GM12878 (cell line): ENCODE measurements at regions not wholly inside any gene's neighbourhood (a gene's known extent, or its start where the extent isn't known, plus 50 kb on each side); places are given as distances from the start of the nearest gene placed in this dataset.

Experiments
- BRCA1 ChIP-seq: IDR thresholded peaks from 2 replicates; pipeline ENCODE4 v1.6.1; 2011; ENCODE audit warnings: low read depth, low read length, improper control_type of control experiment
- TBL1XR1 ChIP-seq: IDR thresholded peaks from 2 replicates; pipeline ENCODE4 v1.6.1; 2012; ENCODE audit warnings: low read depth, low read length, improper control_type of control experiment
- YY1 ChIP-seq: IDR thresholded peaks from 2 replicates; pipeline ENCODE4 v1.6.1; 2011; ENCODE audit warnings: low read depth, mild to moderate bottlenecking, low read length

DNA sequence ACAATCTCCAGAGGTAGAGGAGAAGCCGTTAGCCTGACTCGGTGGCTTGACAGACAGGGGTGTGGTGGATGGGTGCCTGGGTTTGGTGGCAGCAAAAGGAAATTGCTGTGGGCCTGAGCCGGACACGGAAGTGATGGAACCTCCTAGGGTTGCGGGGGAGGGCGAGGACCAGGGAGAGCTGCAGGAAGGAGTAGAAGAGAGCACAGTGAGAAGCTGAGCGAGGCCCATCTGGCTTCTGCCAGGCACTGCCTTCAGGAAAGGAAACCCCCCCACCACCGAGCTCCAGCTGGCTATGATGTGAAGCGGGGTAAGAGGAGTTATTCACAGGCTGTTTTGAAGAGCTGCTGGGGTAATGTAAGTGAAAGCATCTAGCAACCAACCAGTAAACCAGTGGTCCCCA, 134.6 kb downstream of the TSN start:
- TF ChIP-seq TBL1XR1 = no peak
- no peak for TF ChIP-seq BRCA1
- TF ChIP-seq YY1 = no peak
